GM19035 (cell line): ENCODE measurements at regions not wholly inside any gene's neighbourhood (a gene's known extent, or its start where the extent isn't known, plus 50 kb on each side); places are given as distances from the start of the nearest gene placed in this dataset.

Experiments
- ATAC-seq: cut with Tn5 transposase; IDR thresholded peaks from one replicate; pipeline ENCODE4 v1.9.1; 2021; ENCODE audit not compliant: unreplicated experiment

DNA sequence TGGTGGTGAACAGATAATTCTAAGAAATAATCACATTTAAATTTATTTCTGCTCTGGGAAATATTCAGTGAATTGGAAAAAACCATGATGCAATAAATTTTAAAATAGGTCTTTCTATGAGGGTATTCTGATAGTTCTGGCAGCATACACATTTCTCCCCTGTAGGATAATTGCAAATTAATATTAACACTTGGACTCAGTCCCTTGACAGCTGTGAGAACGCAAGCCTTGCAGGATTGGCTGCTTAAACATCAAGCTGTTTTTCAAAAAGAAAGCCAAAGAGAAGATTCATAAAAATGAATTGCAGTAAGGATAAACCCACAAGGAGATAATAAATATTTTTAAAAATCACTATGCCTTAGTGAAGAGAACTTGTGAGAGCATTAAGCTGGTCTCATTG lies 180.0 kb downstream of the MTRR start:
- no peak for ATAC-seq

DNA sequence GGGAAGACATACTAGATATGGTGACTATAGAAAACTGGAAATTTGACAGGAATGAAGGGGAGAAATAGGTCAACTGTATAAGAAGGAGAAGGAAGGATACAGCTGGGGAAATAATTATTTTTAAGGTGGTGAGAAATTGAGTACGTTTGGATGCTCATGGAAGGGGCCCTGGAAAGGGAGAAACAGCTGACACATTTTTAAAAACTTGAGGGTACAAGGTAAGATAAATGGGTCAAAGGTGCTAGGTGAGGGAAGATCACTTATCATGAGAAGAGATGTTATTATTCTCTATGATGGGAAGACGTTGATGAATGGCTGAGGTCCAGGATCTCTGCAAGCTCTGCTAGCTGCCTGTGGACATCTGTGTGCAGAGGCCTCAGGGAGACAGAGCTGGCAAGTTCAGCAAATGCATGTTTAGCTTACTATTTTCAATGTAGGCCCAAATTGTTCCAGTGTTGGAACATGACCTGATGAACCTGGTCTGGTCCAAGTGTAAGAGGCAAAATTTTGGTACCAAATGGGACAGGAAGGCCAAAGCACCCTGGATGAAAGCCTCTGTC lies 181.7 kb downstream of the MTRR start:
- ATAC-seq = no peak

DNA sequence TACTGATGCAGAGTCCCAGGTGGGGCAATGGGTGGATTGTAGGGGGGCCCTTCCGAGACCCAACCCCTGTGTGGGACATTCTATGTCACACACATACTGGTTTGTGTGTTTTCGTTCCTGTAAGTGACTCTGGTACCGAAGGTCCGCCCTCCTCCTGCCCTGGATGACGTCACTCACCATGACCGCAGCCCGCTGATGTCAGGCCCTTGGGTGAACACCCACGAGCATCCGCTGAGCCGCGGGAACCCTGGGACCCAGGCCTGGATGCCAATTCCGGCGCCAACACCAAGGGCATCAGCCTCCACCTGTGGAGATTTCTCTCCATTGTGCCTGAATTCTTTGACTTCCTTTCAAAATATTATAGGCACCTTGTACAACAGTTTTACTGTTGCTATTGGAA lies 184.3 kb downstream of the MTRR start:
- no peak for ATAC-seq

DNA sequence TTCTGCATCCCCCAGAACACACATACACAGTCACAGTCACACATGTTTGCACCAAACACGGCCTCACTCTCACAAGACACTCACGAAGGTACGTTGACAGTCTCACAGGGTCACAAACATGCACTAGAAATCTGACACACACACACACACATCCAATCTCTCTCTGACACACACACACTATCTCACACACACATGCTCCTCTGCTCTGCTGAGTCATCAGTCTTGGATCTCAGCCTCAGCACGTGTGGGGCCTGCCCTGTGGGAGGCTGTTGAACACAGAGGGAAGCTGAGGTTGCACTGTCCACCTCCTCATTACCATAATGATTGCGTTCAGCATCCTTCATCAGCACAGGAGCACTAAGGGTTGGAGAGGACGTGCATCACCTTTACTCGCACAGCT lies 188.8 kb downstream of the MTRR start:
- ATAC-seq = no peak

DNA sequence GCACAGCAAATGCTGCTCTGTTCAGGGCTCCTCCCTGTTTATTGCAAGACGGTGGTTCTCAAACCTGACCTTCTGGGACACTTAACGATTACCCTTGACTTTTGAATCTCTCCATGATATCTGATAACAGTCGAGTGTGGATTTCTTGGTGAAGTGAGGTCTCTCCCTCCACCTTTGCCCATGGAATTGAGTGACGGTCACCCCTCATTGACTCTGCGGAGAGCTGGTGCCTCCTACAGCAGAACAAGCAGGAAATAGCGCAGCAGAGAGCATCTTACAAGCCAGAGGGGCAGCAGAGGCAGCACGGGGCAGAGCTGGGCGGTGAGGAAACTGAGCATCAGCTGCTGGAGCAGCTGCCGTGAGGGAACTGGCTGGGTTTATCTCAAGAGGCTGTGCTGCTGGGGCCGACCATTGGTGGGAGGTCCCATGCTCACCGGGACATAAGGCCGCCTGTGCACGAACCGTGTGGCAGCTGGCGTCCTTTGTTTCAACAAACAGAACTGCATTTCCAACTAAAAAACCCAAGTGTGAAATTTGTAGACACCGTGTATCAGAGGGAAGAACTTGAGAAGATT lies 189.8 kb downstream of the MTRR start:
- ATAC-seq = no peak

DNA sequence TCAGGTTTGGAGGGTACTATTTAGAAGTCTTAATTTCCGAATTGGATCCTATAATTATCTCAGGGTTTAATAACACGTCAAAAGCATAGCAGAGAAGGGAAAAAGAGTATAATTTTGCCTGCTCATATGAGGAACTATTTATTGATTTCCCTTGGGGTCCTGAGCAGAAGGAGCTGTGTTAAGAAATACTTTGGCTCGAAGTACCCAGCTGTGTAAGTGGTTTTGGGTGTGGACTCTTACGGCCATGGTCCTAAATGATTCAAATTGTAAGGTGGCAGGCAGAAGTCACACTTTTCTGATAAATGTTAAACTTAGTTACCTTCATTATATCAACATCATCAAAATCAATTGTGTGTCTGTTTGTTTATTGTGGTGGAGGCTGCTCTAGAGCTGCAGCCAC lies 190.4 kb downstream of the MTRR start:
- no peak for ATAC-seq

DNA sequence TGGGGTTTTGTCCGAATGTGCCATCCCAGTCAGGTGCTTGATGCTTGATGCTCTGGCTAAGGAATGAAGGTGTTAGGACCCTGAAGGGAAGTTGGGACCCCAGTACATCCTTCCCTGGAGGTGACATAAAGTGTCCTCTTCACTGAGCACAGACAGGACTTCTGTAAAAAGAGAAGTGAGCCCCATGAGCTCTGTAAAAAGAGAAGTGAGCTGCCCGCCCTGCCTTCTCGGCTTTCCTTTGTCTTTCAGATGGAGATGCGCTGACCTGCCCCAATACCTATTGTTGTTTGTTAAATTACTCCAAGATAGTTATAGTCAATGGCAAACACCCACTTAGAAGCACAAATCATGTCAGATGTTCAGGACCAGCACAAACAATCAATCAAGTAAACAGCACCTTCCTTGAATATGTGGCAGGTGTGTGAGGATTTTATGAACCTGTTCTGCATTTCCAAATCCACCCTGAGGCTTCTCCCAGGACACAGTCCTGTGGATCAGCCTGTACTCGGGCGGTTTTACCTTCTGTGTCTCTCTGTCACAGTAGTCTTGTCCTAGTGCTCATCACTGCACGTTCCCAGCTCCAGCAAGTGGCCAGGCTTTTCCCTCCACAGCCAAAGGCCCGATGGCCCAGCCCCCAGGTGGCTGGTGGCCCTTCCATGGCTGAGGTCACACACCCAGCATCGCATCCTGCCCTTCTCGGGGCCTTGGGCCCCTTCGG lies 191.4 kb downstream of the MTRR start:
- no peak for ATAC-seq

DNA sequence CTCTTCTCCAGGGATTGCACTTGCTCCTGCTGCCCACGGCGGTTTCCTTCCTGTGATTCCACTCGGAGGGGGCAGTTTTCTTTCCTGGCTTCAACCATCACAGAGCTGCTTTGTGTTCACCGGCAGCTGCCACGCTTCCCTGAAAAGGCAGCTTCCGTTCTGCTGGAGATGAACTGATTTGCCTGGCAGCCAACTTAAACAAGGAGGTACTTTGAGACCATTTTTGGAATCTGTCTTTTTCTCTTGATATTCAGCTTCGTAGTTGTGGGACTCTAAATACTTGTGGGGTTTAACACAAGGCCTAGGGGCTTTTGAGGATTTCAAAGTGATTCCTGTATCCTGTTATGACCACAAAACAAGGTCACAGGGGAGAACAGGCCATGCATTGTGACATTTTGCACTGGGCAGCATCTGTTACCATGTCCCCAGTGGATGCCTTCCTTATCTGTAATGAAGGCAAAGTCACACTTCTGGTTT lies 192.0 kb downstream of the MTRR start:
- ATAC-seq = no peak

DNA sequence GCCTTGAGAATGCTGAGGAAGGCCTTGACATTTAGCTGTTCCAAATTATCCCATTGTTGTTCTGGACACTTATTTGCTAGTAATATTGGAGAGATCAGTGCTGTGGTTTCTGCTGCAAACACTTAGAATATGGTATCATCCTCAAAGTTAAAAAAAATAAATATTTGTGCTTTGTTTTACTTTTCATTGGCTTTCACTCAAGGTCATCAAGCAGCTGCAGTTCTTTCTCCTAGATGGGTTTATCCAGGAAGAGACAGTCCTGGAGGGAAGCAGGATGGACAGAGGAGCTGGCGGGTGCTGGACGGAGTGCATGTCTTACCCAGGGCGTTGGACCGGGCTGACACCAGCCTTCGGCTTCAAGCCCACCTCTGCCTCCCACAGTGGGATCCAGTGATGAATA lies 193.6 kb downstream of the MTRR start:
- ATAC-seq = no peak

DNA sequence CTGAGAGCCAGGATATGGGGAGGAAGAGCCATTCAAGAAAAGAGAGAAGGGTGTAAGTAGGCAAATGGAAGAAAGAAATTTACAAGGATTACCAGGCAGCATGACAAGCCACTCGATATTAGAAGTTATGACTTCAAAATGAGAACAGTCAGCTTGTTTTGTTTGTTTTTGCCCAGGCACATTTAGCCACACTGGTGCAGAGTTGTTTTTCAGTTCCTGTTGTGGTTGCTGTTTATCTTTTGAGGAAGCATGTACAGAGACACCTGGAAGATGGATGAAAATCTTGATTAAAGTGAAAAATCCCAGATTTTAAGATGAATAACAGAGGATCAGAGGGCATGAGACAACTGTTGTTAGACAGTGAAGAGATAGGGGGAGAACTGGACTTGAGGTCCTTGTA lies 199.1 kb downstream of the MTRR start:
- ATAC-seq = no peak

DNA sequence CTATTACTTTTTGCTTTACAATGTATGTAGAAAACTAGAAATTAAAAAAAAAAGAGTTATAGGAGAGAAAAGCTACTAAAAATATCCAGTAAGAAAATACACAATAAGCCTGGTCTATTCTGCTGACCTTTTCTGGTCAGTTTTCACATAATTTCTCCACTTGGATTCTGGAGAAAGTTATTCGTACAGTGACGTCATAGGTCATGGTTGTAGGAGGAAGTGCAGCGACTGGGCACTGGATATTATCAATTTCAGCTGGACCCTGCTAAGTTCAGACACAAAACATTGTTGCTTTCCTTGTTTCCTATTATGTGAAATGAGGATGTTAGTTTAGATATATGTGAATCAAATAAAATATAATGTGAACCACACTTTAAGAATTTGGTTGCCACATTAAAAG lies 201.2 kb downstream of the MTRR start:
- ATAC-seq = no peak

DNA sequence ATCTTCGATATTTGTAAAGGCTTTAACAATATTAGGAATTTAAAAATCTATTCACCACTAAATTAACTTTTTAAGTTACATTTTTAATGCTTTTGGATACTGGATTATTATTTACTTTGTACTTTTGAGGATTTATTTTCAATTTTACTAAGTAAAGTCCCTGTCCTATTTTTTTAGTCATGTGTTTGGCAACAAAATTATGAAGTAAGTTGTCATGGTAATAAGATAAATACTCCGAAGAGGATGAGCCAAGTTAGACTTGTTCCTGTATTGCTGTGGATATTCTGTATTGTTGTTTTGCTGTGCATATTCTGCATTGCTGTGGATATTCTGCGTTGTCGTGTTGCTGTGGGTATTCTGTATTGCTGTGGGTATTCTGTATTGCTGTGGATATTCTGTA lies 210.1 kb downstream of the MTRR start:
- ATAC-seq = no peak

DNA sequence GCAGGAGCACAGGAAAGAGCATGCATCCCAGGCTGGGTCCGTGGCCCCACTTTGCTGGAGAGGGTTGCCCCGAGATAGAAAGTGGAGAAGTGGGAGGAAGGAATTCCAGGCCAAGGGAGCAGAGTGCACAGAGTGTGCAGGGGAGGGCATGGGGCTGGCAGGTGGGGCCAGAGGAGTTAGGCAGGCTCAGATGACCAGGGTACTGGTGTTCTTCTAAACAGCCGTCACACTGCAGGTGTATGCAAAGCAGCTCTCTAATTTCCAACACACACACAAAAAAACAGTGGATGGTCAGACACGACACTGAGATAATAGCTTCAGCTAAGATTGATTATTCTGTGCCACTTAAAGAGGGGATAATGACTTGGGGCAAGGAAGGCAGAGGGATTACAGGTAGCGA lies 212.2 kb downstream of the MTRR start:
- ATAC-seq = no peak

DNA sequence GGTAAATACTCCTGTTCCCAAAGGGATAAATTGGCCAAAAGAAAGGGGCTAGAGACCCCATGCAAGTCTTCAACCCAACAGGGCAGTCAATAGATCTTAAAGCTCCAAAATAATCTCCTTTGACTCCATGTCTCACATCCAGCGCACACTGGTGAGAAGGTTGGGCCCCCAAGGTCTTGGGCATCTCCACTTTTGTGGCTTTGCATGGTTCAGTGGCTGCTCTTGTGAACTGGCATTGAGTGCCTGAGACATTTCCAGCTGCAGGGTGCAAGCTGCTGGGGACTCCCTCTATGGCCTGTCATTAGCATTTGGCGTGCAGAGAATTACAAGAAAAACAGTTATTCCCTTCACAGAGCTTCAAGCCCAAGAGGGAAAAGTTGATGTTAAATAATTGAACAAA lies 224.7 kb downstream of the MTRR start:
- no peak for ATAC-seq

DNA sequence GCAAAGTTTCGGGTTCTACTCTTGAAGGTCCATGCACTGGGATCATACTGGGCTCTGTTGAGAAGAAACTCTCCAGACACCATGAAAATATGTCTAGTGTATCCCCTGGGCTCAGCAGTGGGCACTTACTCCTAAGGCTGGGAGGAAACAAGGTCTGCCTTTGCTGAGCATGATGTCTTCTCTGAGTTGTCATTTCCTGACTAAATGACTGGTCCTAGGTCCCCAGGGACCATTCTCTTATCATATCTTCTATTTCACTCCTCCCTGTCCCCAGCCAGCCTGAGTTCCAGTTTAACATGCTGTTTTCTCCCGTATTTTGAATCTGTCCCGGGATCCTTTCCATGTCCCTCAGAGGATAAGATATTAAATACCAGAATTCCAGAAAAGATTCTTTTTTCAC lies 225.4 kb downstream of the MTRR start:
- no peak for ATAC-seq

DNA sequence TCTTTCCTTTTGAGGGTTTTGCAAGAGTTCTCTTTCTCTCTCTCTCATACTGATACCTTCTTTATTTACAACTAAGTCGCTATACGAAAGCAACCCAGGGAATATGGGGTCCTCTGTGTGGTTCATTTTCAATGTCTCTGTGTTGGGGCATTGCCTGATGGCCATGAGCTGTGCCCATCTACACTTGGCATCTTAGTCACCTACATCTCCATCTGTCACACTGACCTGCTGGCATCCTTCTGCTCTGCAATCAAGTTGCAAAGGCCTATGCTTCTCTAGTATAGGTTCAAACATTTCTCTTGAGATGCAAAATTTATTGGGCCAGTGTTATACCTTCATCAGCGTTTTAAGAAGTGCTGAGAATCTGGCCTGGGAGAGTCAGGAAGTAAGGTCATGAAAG lies 228.2 kb downstream of the MTRR start:
- ATAC-seq = no peak

DNA sequence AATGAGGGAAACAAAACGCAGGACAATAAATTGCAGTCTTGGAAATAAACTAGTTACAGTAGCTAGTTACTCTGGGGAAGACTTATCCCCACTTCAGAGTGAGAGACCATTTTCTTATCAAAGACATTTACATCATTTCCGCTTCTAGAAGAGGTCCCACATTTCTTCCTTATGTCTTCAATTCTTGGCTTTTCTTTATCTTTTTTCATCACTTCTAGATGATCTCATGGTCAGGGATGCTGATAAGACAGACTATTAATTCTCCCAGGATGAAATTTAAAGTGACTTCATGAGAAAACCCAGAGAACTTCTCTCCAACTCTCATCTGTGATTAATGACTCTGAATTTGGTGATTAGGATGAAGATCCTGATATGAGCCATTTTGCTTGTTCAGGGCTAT lies 229.1 kb downstream of the MTRR start:
- no peak for ATAC-seq

DNA sequence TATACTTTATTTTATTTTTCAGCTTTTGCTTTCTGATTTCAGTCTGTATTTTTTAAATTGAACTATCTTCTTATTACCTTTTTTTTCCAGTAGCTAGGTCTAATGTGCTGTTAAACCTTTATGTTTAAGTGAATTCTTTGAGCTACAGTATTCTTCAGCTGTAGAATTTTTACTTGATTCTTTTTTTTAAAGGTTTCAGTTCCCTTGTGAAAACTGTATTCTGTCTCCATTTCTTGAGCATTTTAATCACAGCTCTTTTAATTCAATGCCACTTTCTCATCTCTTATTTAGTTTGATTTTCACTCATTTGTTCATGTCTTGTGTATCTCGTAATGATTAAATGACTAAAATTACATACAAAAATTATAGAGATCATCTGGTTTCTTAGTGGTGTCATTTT lies 233.8 kb downstream of the MTRR start:
- ATAC-seq = no peak

DNA sequence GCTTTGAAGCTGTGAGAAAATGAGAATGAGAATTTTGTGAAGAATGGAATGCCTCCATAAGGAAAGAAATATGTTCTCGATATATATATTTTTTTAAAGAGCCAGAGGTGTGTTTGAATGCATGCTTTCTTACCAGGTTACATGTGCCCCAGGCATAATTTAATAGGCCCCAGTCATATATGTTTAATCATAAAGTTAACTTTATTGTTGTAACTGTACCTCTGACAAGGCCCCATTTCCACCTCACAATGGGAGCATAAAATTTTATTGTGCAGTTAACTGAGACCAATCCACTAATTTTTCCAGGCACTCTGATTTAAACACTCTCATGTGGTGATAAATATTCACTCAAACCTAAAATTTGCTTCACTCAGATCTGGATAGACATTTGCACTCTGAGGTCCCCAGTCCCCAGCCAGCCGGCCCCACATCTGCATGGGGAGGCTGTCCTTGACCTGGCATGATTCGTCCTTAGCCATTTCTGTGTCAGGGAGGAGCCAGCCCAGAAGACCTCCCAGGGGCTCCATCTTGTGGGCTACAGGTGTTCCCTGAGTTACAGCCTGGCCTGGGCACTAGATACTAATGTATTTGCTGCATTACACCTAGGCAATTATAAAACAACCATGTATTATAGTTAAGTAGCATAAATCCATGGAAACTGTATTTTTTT lies 245.8 kb downstream of the MTRR start:
- no peak for ATAC-seq

DNA sequence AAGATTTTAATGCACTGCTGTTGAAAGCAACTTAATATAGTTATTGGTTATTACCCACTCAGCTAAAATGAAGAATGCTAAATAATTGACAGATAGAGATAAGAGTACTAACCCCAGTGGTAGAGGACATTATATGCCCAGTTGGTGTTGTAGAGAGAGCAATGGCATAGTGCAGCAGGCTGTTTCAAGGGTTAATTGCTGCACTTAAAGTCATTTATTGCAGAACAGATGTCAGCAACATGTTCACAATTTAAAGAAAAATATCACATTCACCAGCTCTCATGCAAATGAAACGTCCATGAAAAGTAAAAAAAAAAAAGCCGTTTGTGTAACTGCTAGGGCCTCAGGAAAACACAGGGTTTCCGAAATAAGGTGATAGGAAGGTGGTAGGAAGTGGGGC lies 254.6 kb downstream of the MTRR start:
- ATAC-seq = no peak

DNA sequence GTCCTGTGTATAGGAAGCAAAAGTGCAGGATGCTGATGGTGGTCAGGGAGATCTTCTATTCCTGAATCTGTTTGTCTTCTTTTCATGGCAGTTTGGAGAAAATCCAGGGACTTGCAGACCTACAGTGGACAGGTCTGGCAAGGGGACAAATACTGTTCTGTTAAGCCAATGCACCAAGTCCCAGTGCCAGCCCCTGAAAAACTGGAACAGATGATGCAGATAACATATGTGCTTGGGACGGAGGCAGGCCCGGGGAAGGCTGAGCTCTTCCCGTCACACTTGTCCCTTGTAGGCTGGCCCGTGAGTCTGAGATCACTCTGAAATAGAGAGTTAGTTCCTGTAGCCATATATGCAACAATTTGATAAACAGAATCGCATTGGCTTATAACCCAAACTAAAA lies 265.7 kb downstream of the MTRR start:
- no peak for ATAC-seq

DNA sequence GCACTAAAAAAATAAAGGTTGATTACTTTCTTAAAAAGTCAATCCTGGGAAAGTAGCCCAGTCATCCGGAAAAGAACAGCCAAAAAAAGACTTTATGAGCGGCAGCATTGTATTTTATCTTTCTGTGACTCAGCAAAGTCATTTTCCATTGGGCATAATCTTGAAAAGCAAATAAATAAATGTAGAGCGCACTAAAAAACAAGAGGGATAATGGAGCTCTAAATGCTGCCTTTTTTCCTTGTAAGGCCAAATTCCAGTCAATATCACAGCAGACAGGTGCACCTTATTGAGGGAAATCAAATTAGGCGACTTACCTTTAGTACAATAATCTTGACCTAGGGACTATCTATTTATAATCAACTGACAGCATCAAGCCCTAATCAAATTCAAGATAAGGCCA lies 266.8 kb downstream of the MTRR start:
- no peak for ATAC-seq
